ENCODE measurements at regions not wholly inside any gene's neighbourhood (a gene's known extent, or its start where the extent isn't known, plus 50 kb on each side); places are given as distances from the start of the nearest gene placed in this dataset.

DNA sequence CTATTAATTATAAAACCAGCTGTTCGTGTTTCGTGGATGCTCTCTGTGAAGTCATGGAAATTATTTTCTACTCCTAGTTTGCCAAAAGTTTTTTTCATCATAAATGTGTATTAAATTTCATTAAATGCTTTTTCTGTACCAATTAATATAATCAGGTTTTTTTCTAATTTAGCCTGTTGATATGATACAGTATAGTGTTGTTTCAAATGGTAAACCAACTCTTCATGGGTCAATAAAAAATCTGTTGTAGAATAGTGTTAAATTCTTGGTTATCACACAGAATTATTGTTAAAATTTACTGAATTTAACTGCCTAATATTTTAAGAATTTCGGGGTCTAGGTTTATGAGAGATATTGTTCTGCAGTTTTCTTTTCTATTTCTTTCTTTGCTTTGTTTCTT is 505.9 kb upstream of the MANEA start:
- no peak for DNase-seq (ENCODE audit: low read depth)

DNA sequence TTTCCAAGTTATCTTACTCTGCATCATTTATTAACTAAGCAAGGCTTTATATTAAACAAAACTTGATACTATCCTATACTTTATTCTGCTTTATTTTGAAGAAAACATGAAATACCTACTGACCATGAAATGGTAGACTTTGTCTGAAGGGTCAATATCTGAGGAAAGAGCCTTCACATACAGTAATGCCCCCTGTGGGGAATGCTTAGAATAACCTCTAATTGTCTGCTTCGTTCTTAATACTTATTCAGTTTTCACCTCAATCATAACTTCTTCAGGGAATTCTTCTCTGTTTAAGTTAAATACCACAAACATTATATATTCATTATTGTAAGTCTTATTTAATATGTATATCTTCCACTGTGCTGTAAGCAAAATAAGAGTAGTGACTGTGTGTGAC is 498.9 kb upstream of the MANEA start:
- DNase-seq (ENCODE audit: low read depth), result no peak

DNA sequence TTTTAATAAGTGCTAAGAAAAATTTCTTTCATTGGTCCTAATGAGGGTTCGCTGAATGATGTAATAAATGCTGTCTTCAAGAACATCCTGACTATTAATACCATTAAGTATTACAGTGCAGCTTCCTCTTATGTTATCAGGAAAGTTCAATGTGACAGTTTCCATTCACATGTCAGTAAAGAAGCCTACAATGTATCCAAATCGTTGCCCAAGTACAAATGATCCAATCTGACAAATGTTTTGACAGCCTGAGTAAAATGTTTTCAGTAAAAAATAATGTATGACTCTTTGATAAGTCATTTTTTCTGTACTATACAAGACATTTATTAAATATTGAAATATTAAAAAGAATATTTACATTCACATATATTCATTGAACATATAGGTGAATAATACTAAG is 496.1 kb upstream of the MANEA start:
- DNase-seq (ENCODE audit: low read depth), result no peak

DNA sequence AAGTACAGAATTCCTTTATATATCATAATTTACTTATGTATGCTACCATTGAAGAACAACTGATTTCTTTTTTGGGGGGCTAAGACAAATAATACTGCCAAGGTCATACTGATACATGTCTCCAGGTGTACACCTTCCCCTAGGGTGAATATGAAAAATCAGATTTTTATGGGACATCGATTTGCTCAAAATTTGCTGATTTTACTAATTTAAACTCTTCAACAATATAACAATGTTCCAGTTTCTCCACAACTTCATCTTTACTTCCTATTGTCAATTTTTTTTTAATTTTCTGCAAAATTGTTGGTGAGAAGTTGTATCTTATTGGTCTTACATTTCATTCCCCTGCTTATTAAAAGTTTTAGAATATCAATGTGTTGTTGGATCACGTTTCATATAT is 495.4 kb upstream of the MANEA start:
- DNase-seq (ENCODE audit: low read depth), result no peak

DNA sequence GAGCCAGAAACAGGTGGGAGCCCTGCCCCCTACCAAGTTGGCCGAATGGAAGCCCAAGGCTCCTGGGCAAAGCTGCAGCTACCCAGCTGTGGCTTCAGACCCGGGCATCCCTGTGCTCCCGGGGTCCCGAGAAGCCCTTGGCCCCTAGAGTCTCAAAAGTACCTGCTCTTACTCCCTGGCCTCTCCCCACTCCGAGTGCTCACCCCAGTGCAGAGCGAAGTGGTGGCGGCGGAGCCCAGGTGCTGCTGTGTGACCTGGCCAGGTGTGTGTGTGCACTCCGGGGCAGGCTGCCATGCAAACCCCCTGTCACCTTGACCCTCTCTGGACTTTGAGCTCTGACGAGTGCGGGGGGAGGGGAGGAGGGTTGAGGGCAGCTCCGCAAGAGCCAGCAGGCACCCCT is 493.8 kb upstream of the MANEA start:
- no peak for DNase-seq (ENCODE audit: low read depth)

DNA sequence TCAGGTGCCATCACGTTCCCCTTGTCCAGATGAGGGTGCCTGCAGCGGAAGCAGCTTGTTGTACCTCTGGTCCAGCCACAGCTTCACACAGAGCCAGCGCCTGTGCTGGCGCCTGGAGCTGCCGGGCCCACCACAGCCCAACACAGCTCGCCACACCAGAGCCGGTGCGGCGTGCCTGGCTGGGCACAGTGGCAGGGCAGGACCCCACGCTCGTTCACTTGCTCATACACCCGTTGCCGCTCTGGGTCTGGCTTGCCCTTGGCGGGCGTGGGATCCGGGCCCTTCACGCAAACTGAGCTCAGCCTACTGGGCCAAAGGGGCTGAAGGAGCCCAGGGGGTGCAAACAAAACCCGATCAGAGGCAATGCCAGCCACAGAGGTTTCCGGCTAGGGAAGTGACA is 492.5 kb upstream of the MANEA start:
- DNase-seq (ENCODE audit: low read depth), result no peak

DNA sequence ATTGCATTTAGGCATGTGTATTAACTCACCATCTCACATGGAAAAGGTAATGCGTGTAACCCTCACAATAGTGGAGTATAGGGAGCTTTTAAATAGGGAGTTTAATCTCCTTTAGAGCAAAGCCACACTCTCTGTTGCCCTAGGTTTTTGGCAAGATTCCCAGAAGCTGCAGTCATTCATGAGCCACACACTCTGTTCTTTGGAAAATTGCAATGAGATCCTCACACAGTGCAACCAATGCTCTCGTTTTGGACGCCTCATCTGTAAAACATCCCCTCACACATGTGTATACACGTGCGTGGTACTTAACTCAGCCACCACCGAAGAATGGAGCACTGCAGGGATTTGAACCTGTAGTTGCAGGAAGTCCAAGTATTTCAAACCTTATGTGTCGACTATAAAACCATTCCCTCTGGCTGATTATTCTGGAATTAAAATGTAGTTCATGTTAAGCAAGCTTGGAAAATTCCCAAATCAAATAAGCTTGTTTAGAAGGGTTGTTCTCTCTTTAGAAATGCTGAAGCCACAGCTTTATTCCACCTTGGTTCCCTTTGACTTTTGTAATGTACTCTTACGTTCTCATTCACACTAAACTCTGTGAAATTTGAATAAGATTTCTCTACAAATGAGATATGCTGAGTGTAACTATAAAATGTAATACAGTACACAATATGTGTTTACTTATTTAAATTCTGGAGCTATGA is 489.8 kb upstream of the MANEA start:
- peak; percentile 81 for DNase-seq (ENCODE audit: low read depth)

DNA sequence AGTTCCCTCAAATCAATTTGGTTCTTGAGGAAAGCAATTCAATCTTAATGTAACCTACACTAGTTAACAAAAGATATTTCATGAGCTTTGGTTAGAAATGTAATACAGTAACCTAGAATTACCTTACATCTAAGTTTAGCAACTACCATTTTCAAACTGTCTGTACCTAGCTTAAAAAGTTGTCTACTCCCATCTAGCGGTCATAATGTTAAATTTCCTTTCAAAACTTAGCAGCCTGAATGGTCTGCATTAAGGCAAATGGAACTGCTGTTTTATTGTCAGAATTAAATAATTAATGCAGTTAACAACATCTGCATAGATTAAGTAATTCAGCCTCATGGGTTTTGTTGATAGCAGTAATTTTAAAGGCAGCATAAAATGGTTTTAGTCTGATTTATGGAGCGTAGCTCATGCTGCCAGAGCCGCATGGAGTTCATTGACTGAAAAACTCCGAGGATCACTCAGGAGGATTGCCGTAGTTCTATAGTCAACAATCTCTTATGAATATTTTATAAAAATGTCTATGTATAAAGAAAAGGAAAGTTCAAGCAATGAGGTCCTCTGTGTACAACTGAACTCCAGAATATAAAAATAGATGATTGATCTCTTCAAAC is 485.4 kb upstream of the MANEA start:
- peak; percentile 52 for DNase-seq (ENCODE audit: low read depth)

DNA sequence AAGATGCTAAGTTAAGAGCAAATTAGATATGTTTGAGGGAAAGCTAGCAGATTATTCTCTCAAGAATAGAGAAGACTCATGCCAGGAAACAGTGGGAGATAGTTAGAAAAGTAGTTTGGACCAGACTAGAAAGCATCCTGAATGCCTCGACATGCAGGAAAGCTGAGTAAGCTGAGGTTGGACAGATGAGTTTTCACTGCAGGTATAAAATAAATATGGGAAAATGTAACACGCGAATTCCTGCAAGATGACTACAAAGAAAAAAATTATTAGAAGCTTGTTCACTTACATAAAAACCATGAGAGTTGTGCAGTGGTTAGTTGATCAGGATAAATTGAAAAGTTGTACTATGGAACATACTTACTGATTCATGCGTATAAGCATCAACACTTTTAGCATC is 484.2 kb upstream of the MANEA start:
- peak; percentile 35 for DNase-seq (ENCODE audit: low read depth)

DNA sequence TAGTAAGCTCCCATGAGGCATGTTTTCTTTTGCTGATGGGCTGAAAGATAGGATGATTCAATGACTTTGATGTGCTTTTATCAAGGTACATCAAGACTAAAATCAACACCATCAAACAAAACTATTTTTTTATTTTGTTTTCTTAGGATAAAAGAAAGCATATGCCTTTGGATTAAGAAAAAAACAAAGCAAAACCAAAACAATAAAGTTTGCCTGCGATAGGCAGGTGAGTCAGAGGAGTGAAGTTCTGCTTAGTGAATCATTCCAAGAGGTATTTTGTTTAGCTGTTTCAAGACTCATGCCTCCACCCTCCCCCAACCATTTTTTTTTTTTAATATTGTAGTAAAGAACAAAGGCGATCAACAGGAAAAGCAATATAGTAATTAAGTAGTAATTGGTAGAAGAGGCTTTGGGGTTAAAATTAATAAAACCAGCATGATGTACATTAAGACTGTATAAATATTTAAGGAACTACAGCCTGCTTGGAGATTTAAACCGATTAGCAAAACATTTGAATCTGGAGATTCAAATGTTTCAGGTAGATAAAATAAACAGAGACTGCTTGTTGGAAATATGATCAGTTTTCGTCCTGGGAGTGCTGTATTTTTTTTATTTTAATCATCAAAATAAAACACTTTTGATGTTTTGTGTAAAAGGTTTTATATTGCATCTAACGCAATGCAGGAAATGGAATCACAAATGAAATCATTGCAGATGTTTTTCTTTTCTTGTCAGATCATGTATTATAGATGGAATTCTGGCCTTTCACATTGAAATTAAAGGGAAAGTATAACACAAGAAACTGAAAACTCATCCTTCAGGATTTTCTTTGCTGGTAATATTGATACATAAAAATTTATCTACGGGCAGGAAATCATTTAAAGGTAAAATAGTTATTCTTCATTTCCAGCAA is 482.3 kb upstream of the MANEA start:
- peak; percentile 75 for DNase-seq (ENCODE audit: low read depth)

DNA sequence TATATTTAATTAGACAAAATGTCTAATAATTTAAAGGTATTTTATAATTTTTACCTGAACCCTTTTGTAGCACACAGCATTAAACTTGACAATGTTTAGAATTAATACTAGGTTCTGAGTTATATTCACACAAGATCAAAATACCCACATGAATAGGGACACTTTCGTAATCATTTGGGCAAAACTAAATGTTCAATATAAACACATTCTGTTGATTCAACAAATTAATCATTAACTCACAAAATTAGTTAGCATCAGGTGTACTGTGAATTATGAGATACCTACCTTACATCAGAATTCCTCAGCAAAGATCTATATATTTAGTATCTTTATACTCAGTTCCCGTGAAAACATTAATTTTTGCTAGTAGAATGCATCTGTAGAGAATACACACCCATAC is 481.5 kb upstream of the MANEA start:
- no peak for DNase-seq (ENCODE audit: low read depth)

DNA sequence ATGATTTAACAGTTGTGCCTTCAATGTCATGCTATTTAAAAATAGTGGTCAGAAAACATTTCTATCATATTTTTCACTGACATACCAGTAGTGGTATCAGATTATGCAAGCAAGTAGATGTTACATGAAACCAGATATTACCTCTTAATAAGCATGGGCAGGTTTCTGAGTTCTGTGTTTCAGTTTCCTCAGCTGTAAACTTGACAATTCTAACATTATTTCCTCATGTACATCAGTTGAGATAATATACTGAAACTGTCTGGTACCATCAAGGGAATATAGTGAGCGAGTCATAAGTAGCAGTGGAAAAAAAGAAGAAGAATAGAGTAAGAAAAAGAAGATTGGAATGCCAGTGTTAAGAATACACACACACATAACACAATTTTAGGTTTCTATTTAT is 477.9 kb upstream of the MANEA start:
- no peak for DNase-seq (ENCODE audit: low read depth)

DNA sequence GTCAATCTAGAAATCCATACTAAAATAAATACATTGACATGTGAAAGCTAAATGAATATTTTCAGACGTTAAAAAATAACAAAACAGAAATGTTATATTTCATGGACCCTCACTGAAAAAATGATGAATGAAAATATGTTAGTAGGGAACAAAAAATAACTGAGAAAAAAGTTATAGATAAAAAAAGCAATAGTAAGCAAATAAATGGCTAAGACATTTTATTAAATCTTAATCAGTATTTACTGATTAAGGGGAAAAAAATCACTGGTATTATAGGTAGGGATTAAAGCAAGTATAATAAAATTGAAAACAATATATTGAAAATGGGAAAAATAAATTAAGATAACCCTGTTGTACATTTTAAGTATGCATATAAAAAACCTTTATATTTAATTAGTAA is 468.1 kb upstream of the MANEA start:
- DNase-seq (ENCODE audit: low read depth), result no peak

DNA sequence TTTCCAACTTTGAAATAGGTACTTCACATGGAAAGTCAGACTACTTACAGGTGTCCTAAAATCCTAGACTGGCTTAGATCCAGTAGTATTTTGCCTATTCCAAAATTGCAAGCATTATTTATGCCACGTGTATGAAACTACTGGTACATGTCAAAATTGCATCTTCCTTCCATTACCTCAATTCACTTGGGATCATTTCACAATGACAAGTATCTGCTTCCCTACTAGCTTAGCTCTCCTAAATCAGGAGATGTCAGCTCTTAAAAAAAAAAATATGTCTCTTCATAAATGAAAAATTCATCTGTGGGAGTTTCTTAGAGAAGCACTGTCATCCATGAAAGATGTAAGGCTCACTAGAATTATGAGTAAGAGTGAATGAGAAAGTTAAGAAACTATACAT is 466.6 kb upstream of the MANEA start:
- no peak for DNase-seq (ENCODE audit: low read depth)

DNA sequence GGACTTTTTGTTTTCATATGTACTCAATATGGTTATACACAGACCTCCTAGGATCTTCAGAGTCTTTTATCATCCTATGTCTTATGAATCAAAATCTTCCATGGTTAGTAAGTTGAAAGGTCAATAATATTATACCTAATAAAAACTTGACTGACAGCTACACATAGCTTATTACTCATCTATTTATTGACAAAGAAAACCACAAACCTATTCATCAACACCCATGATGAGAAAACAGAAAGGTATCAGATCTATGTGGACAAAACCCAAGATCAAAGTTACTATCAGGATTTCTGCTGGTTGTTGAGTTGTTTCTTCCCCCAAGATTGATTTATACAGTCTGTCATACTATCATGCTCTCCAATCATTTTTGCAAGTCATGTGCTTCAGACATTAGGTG is 460.1 kb upstream of the MANEA start:
- no peak for DNase-seq (ENCODE audit: low read depth)

DNA sequence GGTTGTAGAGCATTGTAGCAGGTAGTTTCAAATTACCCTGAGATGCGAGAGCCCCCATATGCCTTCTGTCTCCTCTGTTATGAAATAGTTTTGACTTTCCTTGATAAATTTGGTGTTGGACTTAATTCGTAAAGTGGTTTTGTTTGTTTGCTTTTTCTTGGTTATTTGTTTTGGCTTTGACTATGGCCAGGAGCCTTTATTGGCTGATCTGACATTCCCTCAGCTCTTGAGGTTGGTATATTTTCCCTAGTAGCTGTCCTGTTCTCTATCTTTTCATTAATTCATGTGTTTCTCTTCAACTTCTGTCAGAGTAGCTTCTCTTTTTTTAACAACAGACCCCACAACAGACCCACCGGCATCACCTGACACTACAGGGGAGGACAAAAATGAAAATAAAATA is 457.4 kb upstream of the MANEA start:
- no peak for DNase-seq (ENCODE audit: low read depth)

DNA sequence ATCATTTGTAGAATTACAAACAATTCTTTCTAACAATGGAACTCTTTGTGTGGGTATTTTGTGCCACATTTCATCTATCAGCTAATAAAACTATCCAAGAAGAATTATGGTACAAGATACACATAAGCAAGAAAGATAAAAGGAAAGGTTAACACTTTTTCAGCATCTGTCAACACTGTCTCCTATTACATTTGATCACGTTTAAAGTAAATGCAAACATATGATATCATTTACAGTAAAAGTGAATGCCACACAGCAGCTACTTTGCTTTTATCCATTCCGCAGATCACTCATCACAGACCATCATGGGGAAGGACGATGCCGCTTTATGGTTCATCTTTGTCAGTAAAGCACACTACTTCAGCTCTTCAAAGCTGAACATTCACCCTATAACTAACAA is 456.4 kb upstream of the MANEA start:
- no peak for DNase-seq (ENCODE audit: low read depth)

DNA sequence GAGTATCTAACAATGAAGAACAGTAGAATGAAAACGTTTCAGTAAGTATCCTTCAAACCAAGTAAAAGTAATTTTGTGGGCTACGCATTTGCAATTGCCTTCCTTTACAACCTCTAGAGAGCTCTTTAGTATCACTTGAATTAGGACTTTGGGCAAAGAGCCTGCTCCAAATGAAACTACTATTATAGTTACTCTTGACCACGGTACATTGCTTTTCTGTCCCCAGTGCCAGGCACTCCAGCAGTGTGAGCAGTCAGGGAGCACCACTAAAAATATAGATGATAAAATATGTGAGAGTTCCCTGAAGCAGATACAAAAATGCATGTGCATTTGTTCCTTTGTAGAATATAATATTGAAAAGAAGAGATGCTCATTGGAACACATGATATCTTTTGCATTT is 450.1 kb upstream of the MANEA start:
- DNase-seq (ENCODE audit: low read depth), result no peak

DNA sequence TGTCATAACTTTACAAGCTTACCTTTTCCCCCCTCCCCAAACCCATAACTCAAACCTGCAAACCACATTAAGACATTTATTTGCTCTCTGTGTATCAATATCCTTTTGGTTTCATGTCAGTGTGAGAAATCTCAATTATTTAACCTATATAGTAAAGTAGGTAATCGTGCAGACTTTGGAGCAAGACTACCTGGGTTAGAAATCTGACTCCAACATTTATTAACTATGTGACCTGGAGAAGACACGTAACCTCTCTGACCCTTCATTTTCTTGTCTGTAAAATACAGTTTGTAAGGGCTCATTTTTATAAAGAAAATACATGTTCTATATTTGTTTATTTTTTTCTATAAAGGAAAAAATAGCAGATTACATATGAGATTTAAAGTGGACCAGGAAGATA is 448.9 kb upstream of the MANEA start:
- DNase-seq (ENCODE audit: low read depth), result no peak

DNA sequence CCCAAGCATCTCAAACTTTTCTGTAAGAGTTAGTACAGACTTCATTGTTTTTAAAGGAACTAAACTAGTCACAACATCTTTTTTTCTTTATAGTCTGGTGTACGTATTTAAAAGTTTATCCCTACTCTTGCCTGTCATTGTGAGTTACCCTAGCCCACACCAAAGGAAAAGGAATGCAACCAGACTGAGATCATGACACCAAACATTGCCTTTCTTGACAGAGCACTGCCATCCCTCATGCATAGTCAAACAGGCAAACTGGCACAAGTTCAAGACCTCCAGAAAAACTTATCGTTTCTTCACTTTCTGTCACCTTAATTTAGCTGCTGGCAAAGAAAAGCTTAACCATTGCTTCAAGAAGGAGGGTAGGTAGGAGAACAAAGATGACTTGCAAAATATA is 448.4 kb upstream of the MANEA start:
- no peak for DNase-seq (ENCODE audit: low read depth)

DNA sequence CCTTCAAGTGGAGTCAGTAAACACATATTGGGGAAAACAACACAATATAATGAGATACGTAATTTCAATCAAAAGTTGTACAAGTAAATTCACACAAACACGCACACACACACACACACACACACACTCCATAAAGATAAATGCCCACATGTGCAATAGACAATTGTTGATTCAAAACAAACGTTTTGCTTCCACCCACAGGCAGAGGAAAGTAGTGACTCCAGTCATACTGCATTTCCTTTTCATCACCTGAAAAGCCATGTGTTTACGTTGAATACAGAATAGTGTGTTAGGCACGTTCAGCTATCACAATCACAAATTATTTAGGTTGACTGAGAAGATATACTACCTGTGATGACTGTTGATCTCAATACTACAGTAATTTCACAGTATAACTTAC is 443.8 kb upstream of the MANEA start:
- peak; percentile 4 for DNase-seq (ENCODE audit: low read depth)

DNA sequence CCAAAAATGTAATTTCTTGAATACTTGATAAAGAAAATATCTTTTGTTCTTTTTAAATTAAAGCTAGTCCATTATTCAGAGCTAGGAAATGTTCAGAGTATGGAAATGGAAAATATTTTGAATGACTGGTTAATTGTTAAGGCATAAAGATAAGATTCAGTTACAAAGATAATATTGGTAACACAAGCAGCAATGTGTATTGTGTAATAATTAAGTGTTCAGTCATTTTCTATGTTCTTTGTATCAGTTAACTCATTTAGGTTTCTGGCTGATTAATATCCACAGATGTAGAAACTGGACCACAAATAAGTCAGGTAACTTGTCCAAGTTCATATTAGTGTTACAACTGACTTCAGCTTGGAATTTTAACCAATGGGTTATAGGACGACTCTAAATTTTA is 442.2 kb upstream of the MANEA start:
- DNase-seq (ENCODE audit: low read depth), result no peak

DNA sequence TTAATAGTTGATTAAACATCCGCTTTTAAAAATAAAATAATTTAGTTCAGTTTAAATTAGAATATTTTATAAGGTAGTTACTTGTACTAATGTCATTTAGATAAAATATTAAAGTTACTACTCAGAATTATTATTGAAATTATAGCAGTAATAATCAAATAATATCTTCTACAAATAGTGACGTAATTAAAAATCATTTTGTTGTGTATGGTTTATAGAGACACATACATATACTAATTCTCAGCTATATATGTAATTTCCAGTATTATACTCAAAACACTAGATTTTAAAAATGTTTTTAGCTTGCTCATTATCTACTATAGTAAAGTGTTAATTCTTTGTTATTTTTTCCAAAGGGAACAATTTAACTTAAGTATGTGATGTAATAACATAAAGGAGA is 435.2 kb upstream of the MANEA start:
- no peak for DNase-seq (ENCODE audit: low read depth)
